PC-9 (cell line): ENCODE measurements at regions not wholly inside any gene's neighbourhood (a gene's known extent, or its start where the extent isn't known, plus 50 kb on each side); places are given as distances from the start of the nearest gene placed in this dataset.

Experiments
- BruUV-seq: library from RNA; stranded (reverse); fragments of 400-500 nt; replicated peaks from 2 replicates; lab custom pipeline; 2021; lab: Mats Ljungman, UMichigan
- CTCF ChIA-PET: fragments of 300-600 bp; sonication (Branson Sonifier 250); formaldehyde crosslinking; loops from one replicate; lab custom pipeline; 2022; ENCODE audit warnings: antibody characterized with exemption; lab: Charles Lee
- POLR2A ChIA-PET: fragments of 300-600 bp; sonication (Branson Sonifier 250); formaldehyde crosslinking; loops from one replicate; lab custom pipeline; 2022; ENCODE audit warnings: antibody characterized with exemption; ENCODE audit not compliant: unreplicated experiment; lab: Charles Lee
- DNase-seq, 2 experiments: peaks; one replicate each; pipeline versions ENCODE4 v3.0.0 to v3.0.0-alpha.2; 2015 to 2022; ENCODE audit warnings: mixed read lengths in 1 of 2
- H2AFZ ChIP-seq: fragments of 200-600 bp; sonication (generic); 2 replicates; pipeline ENCODE4 v1.8.1; 2017; ENCODE audit warnings: antibody characterized with exemption
- H3F3A ChIP-seq: fragments of 200-600 bp; sonication (generic); 2 replicates; pipeline ENCODE4 v1.8.1; 2017; ENCODE audit warnings: antibody characterized with exemption, mild to moderate bottlenecking, low read depth; ENCODE audit not compliant: insufficient read depth
- H3K27ac ChIP-seq: fragments of 200-600 bp; sonication (generic); 2 replicates; pipeline ENCODE4 v1.6.1; 2016; ENCODE audit warnings: mixed run types
- H3K27me3 ChIP-seq: fragments of 200-600 bp; sonication (generic); 2 replicates; pipeline ENCODE4 v1.6.1; 2016; ENCODE audit warnings: low read depth, mixed run types; ENCODE audit not compliant: insufficient read depth
- H3K36me3 ChIP-seq: fragments of 200-600 bp; sonication (generic); 2 replicates; pipeline ENCODE4 v1.6.1; 2016; ENCODE audit warnings: low read depth, mixed run types
- H3K4me1 ChIP-seq: fragments of 200-600 bp; sonication (generic); replicated peaks from 2 replicates; pipeline ENCODE4 v1.6.1; 2016; ENCODE audit warnings: mixed run types; ENCODE audit not compliant: insufficient read depth
- H3K4me2 ChIP-seq: fragments of 200-600 bp; sonication (generic); 2 replicates; pipeline ENCODE4 v1.6.1; 2017; ENCODE audit warnings: mixed run types
- H3K4me3 ChIP-seq: fragments of 200-600 bp; sonication (generic); 2 replicates; pipeline ENCODE4 v1.6.1; 2016; ENCODE audit warnings: mixed run types
- H3K79me2 ChIP-seq: fragments of 200-600 bp; sonication (generic); 2 replicates; pipeline ENCODE4 v1.6.1; 2017; ENCODE audit warnings: low read depth, mixed run types
- H3K9me2 ChIP-seq: fragments of 200-600 bp; sonication (generic); 2 replicates; pipeline ENCODE4 v1.8.1; 2017; ENCODE audit warnings: mild to moderate bottlenecking; ENCODE audit not compliant: insufficient read depth
- H3K9me3 ChIP-seq: fragments of 200-600 bp; sonication (generic); 2 replicates; pipeline ENCODE4 v1.8.1; 2016; ENCODE audit warnings: low read depth; ENCODE audit not compliant: insufficient read depth
- H4K20me1 ChIP-seq: fragments of 200-600 bp; sonication (generic); 2 replicates; pipeline ENCODE4 v1.8.1; 2017; ENCODE audit not compliant: insufficient read depth
- CTCF ChIP-seq: fragments of 200-600 bp; sonication (generic); conservative IDR thresholded peaks from 2 replicates; pipeline ENCODE4 v1.6.1; 2017; ENCODE audit warnings: mixed run types, antibody characterized with exemption, mild to moderate bottlenecking, moderate library complexity
- EZH2 ChIP-seq: fragments of 200-600 bp; sonication (generic); IDR thresholded peaks from 2 replicates; pipeline ENCODE4 v1.8.0; 2017; ENCODE audit warnings: antibody characterized with exemption, low read depth
- intact Hi-C: fragments of 100-400 bp; cut with micrococcal nuclease; formaldehyde crosslinking; loops from one replicate; pipeline ENCODE4 v1.10.0; 2022; ENCODE audit not compliant: unreplicated experiment

GRCh38 chr3:159857840-159858239 is 130.8 kb upstream of the IL12A start:
- Histone ChIP-seq H3K4me2 (no peak overlapping the region), H3K4me3 (no peak overlapping the region), H3K4me1 (peaks cover 30% of the 10 kb centered on the region), H3K27me3 (no peaks in the 10 kb centered on the region), H3K79me2 (peaks cover 18% of the 10 kb centered on the region; the same call in 1 of the 2 replicates), H3K36me3 (no peaks in the 10 kb centered on the region), H2AFZ (no peak overlapping the region), H4K20me1 (no peaks in the 10 kb centered on the region), H3K27ac (no peak overlapping the region), H3K9me3 (no peaks in the 10 kb centered on the region), H3F3A (peaks cover 16% of the 10 kb centered on the region), H3K9me2 (no peaks in the 10 kb centered on the region)
- intact Hi-C loops = no loop called here
- DNase-seq = peak in 1 of 2 experiments; percentile 20
- no TSS peak for BruUV-seq
- POLR2A ChIA-PET = interaction anchor here (0.7 kb wide), 1 partner anchor 84 kb away, joined by 3 read pairs; no protein-coding TSS in a partner anchor
- CTCF ChIA-PET = no interaction called here
- no peak for TF ChIP-seq CTCF
- no peak for TF ChIP-seq EZH2

GRCh38 chr3:159858650-159859049 is 130.0 kb upstream of the IL12A start:
- Histone ChIP-seq H3K4me2 (no peak overlapping the region), H3K36me3 (no peaks in the 10 kb centered on the region), H3K79me2 (peaks cover 15% of the 10 kb centered on the region; the same call in 1 of the 2 replicates), H3K9me3 (no peaks in the 10 kb centered on the region), H4K20me1 (no peaks in the 10 kb centered on the region), H3K4me3 (no peak overlapping the region), H3K27ac (no peak overlapping the region), H3K4me1 (peaks cover 21% of the 10 kb centered on the region), H3F3A (peaks cover 13% of the 10 kb centered on the region), H3K27me3 (no peaks in the 10 kb centered on the region), H3K9me2 (no peaks in the 10 kb centered on the region), H2AFZ (no peak overlapping the region)
- peak in 1 of 2 experiments; percentile 26 for DNase-seq
- ChIA-PET POLR2A (no interaction called here), CTCF (no interaction called here)
- intact Hi-C loops = no loop called here
- no TSS peak for BruUV-seq
- TF ChIP-seq CTCF (no peak), EZH2 (no peak)

GRCh38 chr3:159859424-159859823 is 129.2 kb upstream of the IL12A start:
- Histone ChIP-seq H3K4me3 (no peak overlapping the region), H3K9me2 (no peaks in the 10 kb centered on the region), H3K79me2 (peaks cover 15% of the 10 kb centered on the region; the same call in 1 of the 2 replicates), H3K4me1 (peaks cover 14% of the 10 kb centered on the region), H3F3A (peaks cover 5% of the 10 kb centered on the region; the same call in 1 of the 2 replicates), H2AFZ (no peak overlapping the region), H3K27ac (no peak overlapping the region), H3K9me3 (no peaks in the 10 kb centered on the region), H4K20me1 (no peaks in the 10 kb centered on the region), H3K27me3 (no peaks in the 10 kb centered on the region), H3K36me3 (no peaks in the 10 kb centered on the region), H3K4me2 (no peak overlapping the region)
- ChIA-PET CTCF (interaction anchor here (0.7 kb wide), 1 partner anchor 147 kb away, joined by 3 read pairs; no protein-coding TSS in a partner anchor), POLR2A (no interaction called here)
- BruUV-seq = no TSS peak
- TF ChIP-seq EZH2 = no peak
- no peak for TF ChIP-seq CTCF
- intact Hi-C loops = no loop called here
- DNase-seq = peak in 1 of 2 experiments; percentile 13
